ENCODE measurements at regions not wholly inside any gene's neighbourhood (a gene's known extent, or its start where the extent isn't known, plus 50 kb on each side); places are given as distances from the start of the nearest gene placed in this dataset.

GRCh38 chr4:23504083-23504482, 385.8 kb downstream of the PPARGC1A start:
- DNase-seq (ENCODE audit: low read depth), result no peak
- H3K4me3 ChIP-seq (ENCODE audit: low read depth, low read length), result no peak overlapping the region
- TF ChIP-seq, protein P1, sequence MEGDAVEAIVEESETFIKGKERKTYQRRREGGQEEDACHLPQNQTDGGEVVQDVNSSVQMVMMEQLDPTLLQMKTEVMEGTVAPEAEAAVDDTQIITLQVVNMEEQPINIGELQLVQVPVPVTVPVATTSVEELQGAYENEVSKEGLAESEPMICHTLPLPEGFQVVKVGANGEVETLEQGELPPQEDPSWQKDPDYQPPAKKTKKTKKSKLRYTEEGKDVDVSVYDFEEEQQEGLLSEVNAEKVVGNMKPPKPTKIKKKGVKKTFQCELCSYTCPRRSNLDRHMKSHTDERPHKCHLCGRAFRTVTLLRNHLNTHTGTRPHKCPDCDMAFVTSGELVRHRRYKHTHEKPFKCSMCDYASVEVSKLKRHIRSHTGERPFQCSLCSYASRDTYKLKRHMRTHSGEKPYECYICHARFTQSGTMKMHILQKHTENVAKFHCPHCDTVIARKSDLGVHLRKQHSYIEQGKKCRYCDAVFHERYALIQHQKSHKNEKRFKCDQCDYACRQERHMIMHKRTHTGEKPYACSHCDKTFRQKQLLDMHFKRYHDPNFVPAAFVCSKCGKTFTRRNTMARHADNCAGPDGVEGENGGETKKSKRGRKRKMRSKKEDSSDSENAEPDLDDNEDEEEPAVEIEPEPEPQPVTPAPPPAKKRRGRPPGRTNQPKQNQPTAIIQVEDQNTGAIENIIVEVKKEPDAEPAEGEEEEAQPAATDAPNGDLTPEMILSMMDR (conservative IDR thresholded peaks at IDR 0.05; ENCODE audit: low read depth, low read length), result no peak

GRCh38 chr4:23500894-23501449, 388.9 kb downstream of the PPARGC1A start:
- DNase-seq (ENCODE audit: low read depth), result no peak
- H3K4me3 ChIP-seq (ENCODE audit: low read depth, low read length), result no peak overlapping the region
- TF ChIP-seq, protein P1 (conservative IDR thresholded peaks at IDR 0.05; ENCODE audit: low read depth, low read length), result no peak

DNA sequence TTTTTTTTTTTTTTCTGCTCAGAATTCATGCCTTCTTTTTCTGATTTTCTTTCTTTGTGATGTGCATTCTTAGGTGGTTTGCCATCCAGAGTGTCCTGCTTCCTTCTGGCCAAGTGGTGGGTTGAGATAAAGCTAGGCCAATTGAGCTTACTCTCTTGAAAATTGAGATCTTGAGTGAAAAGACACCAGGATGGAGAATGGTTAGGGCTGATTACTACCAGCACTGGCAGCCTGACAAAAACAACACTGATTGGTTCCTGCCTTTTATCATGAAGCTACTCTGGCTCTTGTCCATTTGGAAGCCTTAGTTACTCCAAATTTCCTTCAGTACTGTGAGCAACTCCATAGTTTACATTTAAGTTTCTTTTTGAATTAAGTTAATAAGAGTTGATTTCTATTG, 404.0 kb downstream of the PPARGC1A start:
- DNase-seq (ENCODE audit: low read depth), result no peak
- no peak overlapping the region for H3K4me3 ChIP-seq (ENCODE audit: low read depth, low read length)
- TF ChIP-seq, protein P1 (conservative IDR thresholded peaks at IDR 0.05; ENCODE audit: low read depth, low read length), result no peak

DNA sequence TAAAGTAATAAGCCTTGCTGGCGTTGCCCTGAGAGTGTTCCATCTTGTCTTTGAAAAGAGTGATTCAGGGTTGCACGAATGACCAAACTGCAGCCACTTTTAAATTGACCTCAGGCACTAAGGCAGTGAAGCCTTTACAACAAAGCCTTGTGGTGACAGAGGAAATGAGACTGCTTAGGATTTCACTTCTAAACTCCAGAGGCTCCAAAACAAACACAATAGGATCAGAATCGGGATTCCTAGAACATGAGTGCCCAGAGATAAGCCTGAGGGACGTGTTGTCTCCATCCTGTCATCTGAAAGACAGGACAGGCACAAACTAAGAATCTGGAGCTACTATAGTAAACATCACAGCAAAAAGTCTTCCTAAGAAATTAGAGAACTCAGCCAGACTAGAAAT, 405.2 kb downstream of the PPARGC1A start:
- H3K4me3 ChIP-seq (ENCODE audit: low read depth, low read length), result no peak overlapping the region
- DNase-seq (ENCODE audit: low read depth), result no peak
- TF ChIP-seq, protein P1 (conservative IDR thresholded peaks at IDR 0.05; ENCODE audit: low read depth, low read length), result no peak

- TF ChIP-seq, protein P1 (conservative IDR thresholded peaks at IDR 0.05; ENCODE audit: low read depth, low read length), result no peak
- no peak overlapping the region for H3K4me3 ChIP-seq (ENCODE audit: low read depth, low read length)
- no peak for DNase-seq (ENCODE audit: low read depth)
These were observed 406.4 kb downstream of the PPARGC1A start for GRCh38 chr4:23483320-23483960.

DNA sequence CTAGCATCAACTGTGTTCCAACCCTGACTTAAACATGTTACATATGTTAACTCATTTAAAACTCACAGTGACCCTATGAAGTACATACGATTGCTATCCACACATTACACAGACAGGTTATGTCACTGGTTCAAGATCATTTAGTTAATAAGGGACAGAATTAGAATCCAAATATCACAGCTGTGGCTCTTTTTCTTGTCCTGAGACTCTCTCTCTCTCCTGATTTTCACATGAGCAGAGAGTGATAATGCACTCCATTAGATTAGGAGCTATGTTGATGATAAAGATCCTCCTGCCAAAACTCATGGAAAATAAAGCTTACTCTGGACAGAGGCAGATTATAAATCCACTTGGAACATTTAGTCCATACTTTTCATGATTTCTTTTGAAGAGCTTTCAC, 408.3 kb downstream of the PPARGC1A start:
- TF ChIP-seq, protein P1 (conservative IDR thresholded peaks at IDR 0.05; ENCODE audit: low read depth, low read length), result no peak
- no peak for DNase-seq (ENCODE audit: low read depth)
- H3K4me3 ChIP-seq (ENCODE audit: low read depth, low read length), result no peak overlapping the region

- TF ChIP-seq, protein P1 (conservative IDR thresholded peaks at IDR 0.05; ENCODE audit: low read depth, low read length), result no peak
- DNase-seq (ENCODE audit: low read depth), result no peak
These were observed 411.9 kb downstream of the PPARGC1A start for GRCh38 chr4:23477905-23478304.

More at GRCh38 chr4:23477905-23478304, 411.9 kb downstream of the PPARGC1A start:
- H3K4me3 ChIP-seq (ENCODE audit: low read depth, low read length), result no peak overlapping the region
